ENCODE measurements at regions not wholly inside any gene's neighbourhood (a gene's known extent, or its start where the extent isn't known, plus 50 kb on each side); places are given as distances from the start of the nearest gene placed in this dataset.
A peak's percentile ranks its signal among the peaks of the same experiment; 100 is the strongest.

DNA sequence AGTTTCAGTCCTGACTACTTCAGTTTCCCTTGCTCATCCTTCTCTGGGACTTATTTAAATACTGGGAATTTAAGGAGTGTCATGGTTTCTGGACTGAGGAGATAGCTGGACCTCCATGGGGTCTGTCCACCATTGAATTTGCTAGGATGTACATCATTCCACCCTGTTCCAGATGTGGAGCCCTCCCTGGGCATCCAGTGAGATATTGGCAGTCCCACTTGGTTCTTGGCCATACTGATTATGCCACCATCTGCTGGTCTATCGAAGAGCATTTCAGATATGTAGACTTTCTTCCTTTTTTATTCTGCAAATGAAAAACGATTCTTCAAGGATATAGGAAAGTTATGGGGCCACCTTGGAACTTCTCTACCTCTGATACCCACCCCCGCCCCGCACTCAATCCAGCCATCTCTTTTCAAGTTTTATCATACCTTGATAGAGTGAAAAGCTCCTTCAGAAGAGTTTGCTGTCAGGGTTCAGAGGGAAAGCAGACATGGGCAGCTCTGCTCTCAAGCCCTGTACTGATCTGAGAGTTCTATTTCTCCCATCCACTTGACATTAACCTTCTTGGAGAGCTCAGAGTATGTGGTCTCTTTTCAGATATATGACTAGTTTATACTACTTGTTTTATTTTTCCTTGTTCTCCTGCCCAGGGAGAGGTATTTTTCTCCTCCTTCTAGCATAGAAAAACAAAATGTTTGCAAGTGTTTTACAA, 490.7 kb upstream of the SGCD start:
- no peak overlapping the region for H3K4me3 ChIP-seq (ENCODE audit: low read depth, low read length)
- TF ChIP-seq, protein P1, sequence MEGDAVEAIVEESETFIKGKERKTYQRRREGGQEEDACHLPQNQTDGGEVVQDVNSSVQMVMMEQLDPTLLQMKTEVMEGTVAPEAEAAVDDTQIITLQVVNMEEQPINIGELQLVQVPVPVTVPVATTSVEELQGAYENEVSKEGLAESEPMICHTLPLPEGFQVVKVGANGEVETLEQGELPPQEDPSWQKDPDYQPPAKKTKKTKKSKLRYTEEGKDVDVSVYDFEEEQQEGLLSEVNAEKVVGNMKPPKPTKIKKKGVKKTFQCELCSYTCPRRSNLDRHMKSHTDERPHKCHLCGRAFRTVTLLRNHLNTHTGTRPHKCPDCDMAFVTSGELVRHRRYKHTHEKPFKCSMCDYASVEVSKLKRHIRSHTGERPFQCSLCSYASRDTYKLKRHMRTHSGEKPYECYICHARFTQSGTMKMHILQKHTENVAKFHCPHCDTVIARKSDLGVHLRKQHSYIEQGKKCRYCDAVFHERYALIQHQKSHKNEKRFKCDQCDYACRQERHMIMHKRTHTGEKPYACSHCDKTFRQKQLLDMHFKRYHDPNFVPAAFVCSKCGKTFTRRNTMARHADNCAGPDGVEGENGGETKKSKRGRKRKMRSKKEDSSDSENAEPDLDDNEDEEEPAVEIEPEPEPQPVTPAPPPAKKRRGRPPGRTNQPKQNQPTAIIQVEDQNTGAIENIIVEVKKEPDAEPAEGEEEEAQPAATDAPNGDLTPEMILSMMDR (IDR thresholded peaks at IDR 0.05; ENCODE audit: control insufficient read depth, extremely low read depth, insufficient read depth) = no peak
- DNase-seq (ENCODE audit: low read depth) = no peak

DNA sequence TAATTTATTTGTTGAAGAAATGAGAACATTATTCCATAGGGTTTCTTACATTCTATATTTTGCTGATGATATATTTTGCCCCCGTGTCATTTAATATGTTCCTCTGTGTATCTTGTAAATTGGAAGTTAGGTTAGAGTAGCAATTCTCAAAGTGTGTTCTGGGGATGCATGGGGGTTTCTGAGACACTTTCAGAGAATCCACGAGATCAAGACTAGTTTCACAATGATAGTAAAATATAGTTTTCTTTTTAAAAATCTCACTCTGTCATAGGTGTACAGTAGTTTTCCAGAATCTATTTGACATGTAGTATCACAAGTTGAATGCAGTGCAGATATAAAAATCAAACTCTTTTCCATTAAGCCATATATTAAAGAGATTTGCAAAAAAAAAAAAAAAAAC, 488.6 kb upstream of the SGCD start:
- H3K4me3 ChIP-seq (ENCODE audit: low read depth, low read length) = no peak overlapping the region
- TF ChIP-seq, protein P1 (IDR thresholded peaks at IDR 0.05; ENCODE audit: control insufficient read depth, extremely low read depth, insufficient read depth) = no peak
- no peak for DNase-seq (ENCODE audit: low read depth)

DNA sequence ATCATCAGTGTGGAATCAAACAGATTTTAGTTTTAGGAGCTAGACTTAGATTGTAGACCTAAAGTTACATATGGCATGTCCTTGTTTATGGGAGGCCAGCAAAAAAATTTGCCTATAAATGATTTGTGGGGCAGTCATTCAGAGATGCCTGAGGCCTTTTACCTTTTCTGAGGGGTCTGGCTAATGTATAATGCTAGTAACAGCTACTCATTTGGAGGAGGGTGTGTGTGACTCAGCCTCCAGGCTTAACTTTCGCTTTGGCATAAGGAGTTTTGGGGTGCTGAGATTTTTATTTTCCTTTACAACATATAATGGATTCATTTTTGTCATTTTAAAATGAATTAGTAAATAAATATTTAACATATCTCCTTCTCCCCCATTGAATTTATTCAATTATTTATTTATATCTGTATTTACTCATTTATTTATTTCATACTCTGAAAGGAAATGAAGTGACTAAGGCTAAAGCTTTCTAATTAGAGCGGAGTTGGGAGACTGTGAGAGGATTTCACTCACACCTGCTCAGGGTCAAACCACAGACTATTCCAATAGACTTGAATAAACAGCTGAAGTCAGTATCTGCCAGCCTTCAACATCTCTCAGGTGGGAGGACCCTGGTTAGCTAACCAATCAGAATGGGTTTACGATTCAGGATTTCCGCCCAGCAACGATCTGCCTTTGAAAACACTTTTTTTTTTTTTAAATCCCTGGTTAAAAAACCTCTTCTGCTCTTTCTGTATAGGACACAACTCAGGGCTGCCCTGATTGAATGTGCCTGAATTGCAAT, 487.5 kb upstream of the SGCD start:
- TF ChIP-seq, protein P1 (IDR thresholded peaks at IDR 0.05; ENCODE audit: control insufficient read depth, extremely low read depth, insufficient read depth) = no peak
- DNase-seq (ENCODE audit: low read depth) = peak; percentile 4
- H3K4me3 ChIP-seq (ENCODE audit: low read depth, low read length) = no peak overlapping the region

DNA sequence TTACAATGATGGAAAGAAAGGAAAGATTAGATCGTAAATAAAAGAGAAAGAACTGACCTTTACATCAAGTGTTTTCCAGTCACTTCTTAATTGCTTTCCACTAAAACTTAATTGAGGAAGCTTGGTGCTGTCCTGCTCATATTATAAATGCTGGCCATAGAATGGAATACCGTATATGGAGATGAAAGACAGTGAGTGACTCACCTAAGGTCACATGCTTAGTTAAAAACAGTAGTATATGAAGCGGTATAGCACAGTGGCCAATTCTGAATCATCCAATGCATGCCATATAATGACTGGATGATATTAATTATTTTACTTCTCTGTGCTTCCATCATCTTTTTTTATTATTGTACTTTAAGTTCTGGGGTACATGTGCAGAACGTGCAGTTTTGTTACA, 482.4 kb upstream of the SGCD start:
- H3K4me3 ChIP-seq (ENCODE audit: low read depth, low read length) = no peak overlapping the region
- TF ChIP-seq, protein P1 (IDR thresholded peaks at IDR 0.05; ENCODE audit: control insufficient read depth, extremely low read depth, insufficient read depth) = no peak
- no peak for DNase-seq (ENCODE audit: low read depth)

DNA sequence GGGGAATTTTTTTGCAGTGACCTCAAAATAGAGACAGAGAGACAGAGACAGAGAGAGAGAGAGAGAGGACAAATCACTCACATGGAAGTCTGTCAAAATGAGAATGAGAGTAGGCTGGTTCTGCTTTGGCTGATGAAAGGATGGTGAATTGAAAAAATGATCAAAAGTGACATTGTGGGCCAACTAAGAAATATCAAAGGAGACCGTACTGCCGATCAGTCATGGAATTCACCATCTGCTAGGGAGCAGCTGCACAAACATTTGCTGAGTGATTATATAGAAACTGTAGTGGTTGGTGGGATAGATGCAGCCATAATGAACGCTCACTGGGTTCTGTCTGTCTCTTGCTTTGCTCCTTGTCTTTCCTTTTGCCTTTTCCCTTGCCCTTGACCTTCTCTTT, 476.6 kb upstream of the SGCD start:
- TF ChIP-seq, protein P1 (IDR thresholded peaks at IDR 0.05; ENCODE audit: control insufficient read depth, extremely low read depth, insufficient read depth) = no peak
- DNase-seq (ENCODE audit: low read depth) = no peak
- H3K4me3 ChIP-seq (ENCODE audit: low read depth, low read length) = no peak overlapping the region

DNA sequence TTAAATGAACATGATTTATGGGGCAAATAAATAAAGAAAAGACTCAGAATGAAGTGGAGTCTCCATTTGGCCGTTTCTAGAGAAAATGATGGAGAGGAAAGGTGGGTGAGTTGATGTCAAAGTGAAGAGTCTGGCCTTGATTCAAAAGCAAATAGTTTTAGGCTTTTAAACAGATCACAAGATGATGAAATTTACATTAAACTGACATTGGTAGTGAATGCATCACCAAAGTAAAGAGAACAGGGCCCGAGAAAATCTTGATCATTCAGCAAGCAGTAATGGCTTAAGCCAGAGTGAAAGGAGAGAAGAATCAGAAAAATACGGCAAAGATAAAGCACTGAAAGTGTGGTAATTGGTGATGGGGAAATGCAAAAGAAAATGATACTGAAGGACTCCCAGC, 460.0 kb upstream of the SGCD start:
- no peak overlapping the region for H3K4me3 ChIP-seq (ENCODE audit: low read depth, low read length)
- no peak for DNase-seq (ENCODE audit: low read depth)
- TF ChIP-seq, protein P1 (IDR thresholded peaks at IDR 0.05; ENCODE audit: control insufficient read depth, extremely low read depth, insufficient read depth) = no peak

Data from LNCaP clone FGC (cell line).